Transverse colon (tissue), 3 donors: ENCODE measurements at regions not wholly inside any gene's neighbourhood (a gene's known extent, or its start where the extent isn't known, plus 50 kb on each side); places are given as distances from the start of the nearest gene placed in this dataset.
"Not testable (repeated sequence)": the region's sequence is repeated elsewhere in the genome, so short reads cannot be mapped to it uniquely, and the experiment has no call there.

Experiments used
- POLR2A ChIP-seq: fragments of 450-650 bp; IDR thresholded peaks from one replicate; pipeline ENCODE4 v1.6.1; 2016; ENCODE audit warnings: antibody characterized with exemption, mild to moderate bottlenecking, moderate library complexity
- POLR2AphosphoS5 ChIP-seq, 3 donors: sonication (generic); formaldehyde crosslinking; IDR thresholded peaks; one replicate each; pipeline ENCODE4 v1.6.1; 2016; ENCODE audit warnings: antibody characterized with exemption in 3 of 3

GRCh38 chrX:40993395-40993794 is 91.8 kb upstream of the USP9X start:
- TF ChIP-seq POLR2A; POLR2AphosphoS5 (IDR thresholded peaks at IDR 0.05): not testable (repeated sequence)
